Stimulated activated CD4-positive, alpha-beta T cell treated with anti-CD3 and anti-CD28 coated beads, TNF-alpha, amount 100 ng/mL, for 4 hours (primary cell): ENCODE measurements at regions not wholly inside any gene's neighbourhood (a gene's known extent, or its start where the extent isn't known, plus 50 kb on each side); places are given as distances from the start of the nearest gene placed in this dataset.

Experiments
- DNase-seq, 3 experiments: peaks; one replicate each; pipeline ENCODE4 v3.0.0-alpha.2; 2020; ENCODE audit warnings: low read depth in 3 of 3

DNA sequence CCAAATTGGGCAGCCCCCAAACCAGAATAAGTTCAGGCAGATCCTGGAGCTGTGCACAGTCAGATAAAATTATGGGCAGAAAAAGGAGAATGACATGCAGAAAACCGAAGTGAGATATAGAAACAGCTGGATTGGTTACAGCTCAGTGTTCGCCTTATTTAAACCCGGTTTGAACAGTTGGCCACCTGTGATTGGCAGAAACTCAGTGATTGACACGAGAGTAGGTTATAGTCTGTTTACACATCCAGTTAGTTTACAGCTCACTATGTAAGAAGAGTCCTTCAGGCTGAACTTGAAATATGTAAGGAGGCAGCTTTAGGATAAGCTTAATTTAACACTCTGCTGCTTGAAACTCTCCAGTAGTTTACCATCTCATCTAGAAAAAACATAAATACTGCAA, 271.6 kb upstream of the ARRDC4 start:
- no peak for DNase-seq

DNA sequence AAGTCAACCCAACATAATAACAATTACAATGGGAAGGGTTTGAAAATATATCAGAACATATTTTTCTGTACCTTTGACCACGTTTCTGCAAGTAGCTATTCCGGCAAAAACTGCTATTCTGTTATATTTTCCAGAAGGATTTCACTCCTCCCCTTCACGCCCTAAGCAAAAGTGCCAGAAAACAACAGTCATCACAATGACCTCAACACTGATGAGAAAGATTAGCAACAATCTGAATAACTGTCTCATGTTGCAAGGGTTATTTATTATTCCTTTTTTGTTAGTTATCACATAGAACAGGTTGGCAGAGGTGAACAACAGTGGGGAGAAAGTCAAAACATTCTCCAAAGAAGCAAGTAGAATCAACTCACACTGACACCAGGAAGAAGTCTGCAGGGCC, 269.4 kb upstream of the ARRDC4 start:
- no peak for DNase-seq

DNA sequence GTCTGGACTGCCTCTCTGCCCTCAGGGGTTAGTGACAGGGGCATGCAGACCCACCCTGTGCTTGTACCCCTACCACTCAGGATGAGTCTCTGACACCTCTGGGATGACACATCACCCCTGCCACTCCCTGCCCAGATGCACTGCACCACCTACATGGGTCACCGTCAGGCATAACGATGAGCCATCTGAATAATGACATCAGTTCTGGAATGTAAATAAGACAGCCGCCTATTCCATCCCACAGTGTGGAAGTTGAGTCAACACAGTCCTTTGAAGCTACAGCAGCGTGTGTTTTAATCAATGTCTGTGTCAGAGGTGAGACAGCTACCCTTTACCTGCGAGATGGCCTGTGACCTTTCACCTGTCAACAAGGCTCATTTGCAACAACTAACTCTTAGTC, 268.7 kb upstream of the ARRDC4 start:
- no peak for DNase-seq

- DNase-seq = no peak
Observed at GRCh38 chr15:97692301-97693015, 268.0 kb upstream of the ARRDC4 start.

DNA sequence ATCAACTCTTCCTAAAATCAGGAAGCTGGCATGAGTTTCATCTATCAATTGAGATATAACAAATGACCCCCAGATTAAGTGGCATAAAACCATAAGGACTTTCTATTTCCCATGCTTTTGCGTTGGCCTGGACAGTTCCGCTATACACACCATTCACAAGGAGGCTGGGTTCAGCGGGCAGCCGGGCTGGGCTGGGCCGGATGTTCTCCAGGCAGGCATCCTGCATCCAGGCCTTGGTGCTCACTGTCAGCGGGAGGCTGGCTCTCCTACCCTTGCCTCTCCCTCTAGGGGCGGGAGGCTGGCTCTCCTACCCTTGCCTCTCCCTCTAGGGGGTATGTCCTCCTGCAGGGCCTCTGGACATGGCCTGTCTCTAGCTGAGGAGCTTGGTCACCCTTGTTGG, 266.0 kb upstream of the ARRDC4 start:
- DNase-seq = no peak

DNA sequence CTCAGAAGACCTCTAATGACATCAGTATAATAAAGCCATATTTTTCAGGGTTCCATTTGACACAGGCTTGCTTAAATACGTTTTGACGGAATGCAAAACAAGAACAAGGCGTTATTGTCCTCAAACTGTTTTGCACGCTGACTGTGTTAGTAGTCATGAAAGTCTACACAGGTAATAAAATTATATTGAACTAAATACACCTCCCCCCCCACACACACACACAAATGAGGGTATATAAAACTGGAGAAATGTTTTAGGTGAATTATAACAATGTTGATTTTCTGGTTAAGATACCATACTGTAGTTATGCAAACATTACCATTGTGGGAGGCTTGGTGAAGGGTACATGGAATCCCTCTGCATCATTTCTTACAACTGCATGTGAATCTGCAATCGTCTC, 257.1 kb upstream of the ARRDC4 start:
- no peak for DNase-seq

DNA sequence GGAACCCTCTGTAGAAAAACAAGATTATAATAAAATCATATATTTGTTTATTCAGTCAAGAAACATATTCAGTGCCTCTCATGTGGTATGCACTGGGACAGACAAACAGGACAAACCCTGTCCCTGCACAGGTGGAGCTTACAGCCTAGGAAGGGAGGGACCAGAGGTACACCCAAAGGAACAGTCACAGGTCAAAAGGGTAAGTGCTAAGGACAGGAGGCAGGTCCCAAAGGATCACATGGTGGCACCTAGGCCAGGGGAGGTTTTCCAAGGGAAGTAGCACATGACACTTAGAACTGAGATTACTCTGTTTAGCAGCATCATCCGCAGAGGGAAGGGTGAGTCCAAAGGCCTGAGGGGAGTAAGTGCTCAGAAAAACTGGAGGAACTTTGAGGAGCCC, 254.4 kb upstream of the ARRDC4 start:
- no peak for DNase-seq

GRCh38 chr15:97708252-97708651, 252.3 kb upstream of the ARRDC4 start:
- DNase-seq = no peak

DNA sequence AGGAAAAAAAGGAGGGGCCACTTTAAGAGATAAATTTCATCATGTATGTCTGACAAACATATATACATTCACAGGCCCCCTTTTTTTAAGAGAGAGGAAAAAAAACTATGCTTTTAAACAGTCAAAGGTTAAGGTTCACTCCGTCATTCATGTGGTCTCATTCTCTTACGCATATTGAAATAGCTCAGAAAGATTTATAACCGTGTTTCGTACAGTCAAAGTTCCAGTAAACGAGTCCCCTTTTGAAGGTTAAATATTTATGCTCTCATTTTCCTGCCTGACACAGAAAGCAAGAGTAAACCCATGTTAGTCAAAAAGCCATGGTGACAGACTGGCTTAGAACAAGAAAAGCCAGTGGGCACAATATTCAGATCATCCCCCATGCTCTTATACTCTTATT, 248.0 kb upstream of the ARRDC4 start:
- DNase-seq = no peak

DNA sequence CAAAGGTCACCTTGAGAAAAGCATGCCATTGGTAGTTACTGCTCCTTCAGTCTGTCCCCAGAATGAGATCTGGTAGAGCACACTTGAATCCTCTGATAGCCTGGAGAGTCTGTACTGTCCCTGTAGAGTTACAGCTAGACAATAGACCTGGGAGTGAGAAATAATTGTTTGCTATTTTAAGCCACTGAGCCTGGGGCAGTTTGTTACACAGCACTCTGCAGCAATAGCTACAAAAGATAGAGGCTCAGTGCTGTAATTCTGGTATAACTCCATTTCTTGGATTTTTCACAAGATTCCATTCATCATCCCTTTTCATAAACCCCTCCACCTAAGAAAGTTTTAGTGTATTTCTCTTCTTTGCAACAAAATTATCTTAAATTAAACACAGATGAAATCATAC, 242.7 kb upstream of the ARRDC4 start:
- no peak for DNase-seq

DNA sequence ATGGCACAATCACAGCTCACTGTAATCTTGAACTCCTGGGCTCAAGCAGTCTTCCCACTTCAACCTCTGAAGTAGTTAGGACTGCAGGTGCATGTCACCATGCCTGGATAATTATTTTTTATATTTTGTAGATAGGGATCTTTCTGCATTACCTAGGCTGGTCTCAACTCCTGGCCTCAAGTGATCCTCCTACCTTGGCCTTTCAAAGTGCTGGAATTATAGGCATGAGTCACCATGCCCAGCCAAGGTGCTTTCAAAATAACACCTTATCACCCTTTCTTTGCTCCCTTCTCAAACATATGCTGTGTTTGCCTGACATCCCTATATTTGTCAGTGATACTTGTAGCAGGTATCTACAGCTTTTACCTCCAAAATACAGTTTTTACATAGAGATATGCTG, 242.0 kb upstream of the ARRDC4 start:
- no peak for DNase-seq

DNA sequence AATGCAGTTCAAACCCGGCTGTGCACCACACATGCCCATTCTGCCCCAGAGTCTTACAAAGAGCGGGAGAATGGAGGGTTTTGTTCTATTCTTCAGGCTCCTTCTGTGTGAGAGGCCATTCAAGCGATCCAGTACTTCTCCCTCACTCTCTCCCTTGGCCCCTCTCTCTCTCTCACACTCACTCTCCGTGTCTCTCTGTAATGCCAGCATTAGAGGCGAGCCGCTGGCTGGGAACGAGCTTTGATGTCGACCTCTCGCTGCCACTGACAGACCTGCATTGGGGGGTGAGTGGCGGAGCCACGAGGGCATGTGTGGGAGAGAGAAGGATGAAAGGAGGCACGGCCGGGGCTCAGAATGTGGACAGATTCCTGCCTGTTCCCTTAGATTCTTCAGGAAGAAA, 231.7 kb upstream of the ARRDC4 start:
- DNase-seq = no peak

DNA sequence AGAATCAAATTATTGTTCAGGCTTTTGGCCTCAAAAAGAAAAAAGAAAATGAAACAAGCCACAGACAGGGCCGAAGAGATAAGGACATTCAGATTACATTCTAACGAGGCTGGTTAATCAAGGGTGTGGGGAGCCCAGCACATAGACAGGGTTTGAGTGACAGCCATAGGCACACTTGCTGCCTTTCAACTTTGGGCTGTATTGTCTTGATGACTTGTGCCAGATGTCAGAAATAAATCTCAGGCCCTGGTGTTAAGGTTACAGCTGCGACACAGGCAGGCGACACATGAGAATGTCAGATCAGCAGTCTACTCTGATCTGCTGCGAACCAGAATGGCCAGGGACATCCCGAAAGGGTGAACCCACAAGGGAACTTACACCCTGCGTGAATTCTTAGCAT, 231.2 kb upstream of the ARRDC4 start:
- DNase-seq = no peak

DNA sequence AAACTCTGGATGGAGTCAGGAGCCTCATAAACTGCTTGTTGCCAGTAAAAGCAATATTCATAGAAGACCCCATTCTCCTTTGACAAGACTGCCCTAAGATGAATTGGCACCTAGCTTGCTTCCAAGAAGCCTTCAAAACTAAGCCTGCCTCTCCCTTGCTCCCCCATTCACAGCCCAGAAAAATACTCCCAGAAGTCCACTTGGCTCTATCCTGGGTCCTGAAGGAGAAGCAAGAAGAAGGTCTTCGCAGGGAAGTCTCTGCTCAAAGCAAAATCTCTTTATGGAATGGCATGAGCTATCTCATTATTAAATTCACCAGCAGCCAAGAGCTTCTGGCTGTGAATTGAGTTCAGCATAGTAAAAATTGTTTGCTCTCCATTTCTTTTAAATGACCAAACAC, 230.2 kb upstream of the ARRDC4 start:
- DNase-seq = no peak

DNA sequence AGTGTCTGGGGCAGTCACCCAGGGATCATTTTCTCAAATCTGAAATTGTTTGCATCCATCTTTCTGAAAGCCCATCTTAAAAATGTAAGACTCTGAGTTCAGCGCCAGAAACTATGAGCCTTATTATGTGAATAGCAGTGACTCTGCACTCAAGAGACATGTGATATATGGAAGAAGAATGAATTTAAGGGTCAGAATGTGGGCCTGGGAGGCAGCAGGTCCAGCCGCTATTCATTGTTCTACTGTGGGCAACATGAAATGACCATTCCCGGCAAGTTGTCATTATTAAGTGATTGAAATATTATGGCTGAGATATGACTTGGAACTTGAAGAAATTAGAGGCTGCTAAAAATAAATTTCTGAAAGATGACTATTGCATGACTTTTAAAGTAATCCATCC, 228.6 kb upstream of the ARRDC4 start:
- no peak for DNase-seq

- no peak for DNase-seq
Observed at GRCh38 chr15:97733373-97733772, 227.1 kb upstream of the ARRDC4 start.

DNA sequence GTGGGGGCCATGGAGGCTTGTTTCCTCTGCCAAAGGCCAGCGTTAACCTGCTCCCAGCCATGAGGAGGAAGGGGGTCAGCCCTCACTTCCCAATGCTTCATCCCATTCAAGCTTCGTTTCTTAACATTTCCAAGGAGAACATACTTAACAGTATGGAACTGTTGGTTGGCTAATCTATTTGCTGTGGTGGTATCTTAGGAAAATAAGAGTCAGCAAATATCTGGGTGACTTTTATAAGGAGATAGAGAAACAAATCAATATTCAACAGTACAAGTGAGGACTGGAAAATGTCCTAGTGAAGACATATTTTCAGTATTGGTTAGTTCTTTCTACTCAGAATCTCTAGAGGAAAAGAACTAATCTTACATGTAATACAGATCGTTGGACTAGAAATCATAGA, 223.8 kb upstream of the ARRDC4 start:
- no peak for DNase-seq

GRCh38 chr15:97745481-97746071, 214.9 kb upstream of the ARRDC4 start:
- DNase-seq = no peak

- no peak for DNase-seq
Observed at GRCh38 chr15:97747342-97747741, 213.2 kb upstream of the ARRDC4 start.

DNA sequence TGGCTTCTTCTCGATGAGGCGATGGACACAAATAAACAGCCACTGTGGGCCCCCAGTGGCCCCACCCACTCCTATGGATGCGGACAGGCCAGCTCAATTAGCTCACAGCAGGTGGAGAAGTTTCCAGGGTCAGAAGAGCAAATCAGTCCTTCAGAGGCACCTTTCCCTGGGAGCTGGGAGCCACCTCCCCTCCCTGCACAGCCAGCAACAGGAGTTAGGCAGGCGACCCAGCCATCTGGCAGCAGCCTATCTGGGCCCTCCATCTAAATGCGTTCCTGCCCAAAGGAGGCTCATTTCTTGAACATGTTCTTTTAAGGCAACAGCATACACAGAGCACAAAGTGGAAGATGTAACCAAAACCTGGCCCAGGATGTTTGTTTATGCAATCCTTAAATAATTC, 211.9 kb upstream of the ARRDC4 start:
- DNase-seq = no peak

DNA sequence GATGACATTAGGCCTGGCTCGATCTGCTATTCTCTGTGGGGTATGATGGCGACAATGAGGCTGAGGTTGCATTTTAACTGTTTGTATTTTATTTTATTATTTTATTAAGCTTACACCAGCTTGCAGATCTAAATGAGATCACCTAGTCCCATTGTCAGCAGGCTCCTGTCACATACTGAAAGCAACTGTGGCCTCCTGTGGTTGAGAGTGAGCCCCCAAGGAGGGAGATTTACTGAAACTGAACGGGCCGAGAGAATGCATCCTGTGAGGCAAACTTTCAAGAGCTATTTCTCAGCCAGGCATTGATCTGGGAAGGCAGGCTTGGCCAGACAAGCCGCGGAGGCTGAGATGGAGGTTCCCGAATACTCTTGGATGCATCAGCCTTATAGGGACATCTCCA, 210.4 kb upstream of the ARRDC4 start:
- DNase-seq = no peak

DNA sequence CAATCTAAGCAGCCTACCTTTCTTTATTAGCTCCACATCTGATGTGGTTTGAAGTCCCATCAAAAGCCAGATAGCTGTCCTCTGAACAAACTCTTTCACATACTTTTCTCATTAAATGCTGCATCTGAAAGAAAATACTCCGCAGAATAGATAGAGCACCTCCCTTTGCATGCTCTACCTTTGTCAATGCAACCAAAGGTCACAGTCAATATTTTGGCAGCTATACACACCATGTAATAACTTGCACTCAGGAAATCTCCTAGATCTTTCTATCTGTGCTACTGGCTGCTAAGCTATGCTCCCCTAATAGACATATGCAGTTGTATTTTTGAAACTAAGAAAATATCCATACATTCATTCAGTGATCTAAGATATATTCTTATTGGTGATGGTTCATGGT, 204.8 kb upstream of the ARRDC4 start:
- no peak for DNase-seq

DNA sequence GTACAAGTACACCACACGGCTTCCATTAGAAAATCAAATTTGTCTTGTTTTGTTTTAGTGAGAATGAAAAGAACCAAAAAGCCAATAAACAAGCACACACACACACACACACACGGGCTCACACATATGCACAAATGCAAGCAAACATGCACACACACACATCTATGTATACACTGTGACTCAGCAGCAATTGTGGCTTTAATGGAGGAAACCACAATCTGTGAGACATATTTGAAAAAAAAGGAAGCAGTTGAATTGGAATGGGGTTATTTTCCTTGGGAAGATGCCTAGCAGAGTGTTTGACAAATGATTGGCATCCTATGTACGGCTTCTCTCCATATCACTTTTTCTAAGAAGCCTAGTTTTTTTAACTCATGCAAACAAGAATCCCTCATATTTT, 201.1 kb upstream of the ARRDC4 start:
- no peak for DNase-seq

DNA sequence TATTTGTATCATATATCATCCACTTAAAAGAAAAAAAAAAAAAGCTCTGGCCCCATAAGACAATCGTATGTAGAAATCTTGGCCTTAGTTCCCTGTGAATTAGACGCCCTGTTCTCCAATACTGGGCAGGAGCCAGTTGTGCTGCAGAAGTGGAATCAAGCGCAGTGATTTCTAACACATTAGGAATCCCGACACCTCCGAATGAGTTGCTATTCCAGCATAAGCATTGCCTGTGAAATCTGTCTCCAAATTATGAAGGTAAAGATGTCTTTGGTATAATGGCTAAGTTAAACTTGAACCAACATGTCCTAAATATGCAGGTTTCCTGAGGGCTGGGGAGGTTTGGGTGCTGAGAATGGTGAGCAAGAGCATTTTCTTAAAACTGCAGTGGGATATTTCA, 199.4 kb upstream of the ARRDC4 start:
- no peak for DNase-seq
